Left forelimb (tissue), 1 donor: ENCODE measurements at regions not wholly inside any gene's neighbourhood (a gene's known extent, or its start where the extent isn't known, plus 50 kb on each side); places are given as distances from the start of the nearest gene placed in this dataset.
"Not testable (repeated sequence)": the region's sequence is repeated elsewhere in the genome, so short reads cannot be mapped to it uniquely, and the experiment has no call there.

ENCODE experiments used
- DNase-seq: peaks from one replicate; pipeline ENCODE4 v3.0.0-alpha.2; 2018; ENCODE audit warnings: low spot score

- DNase-seq: no peak
Observed at GRCh38 chr17:73851091-73851490, 206.8 kb upstream of the SDK2 start.

- no peak for DNase-seq
Observed at GRCh38 chr17:73851921-73852320, 207.7 kb upstream of the SDK2 start.

- DNase-seq: no peak
Observed at GRCh38 chr17:73855720-73856333, 211.6 kb upstream of the SDK2 start.

- no peak for DNase-seq
Observed at GRCh38 chr17:73856556-73856955, 212.3 kb upstream of the SDK2 start.

GRCh38 chr17:73859439-73860008 lies 215.3 kb upstream of the SDK2 start:
- not testable (repeated sequence) for DNase-seq

GRCh38 chr17:73861543-73861942 lies 217.3 kb upstream of the SDK2 start:
- no peak for DNase-seq

- no peak for DNase-seq
Observed at GRCh38 chr17:73863761-73864535, 219.7 kb upstream of the SDK2 start.

- no peak for DNase-seq
Observed at GRCh38 chr17:73865831-73866230, 221.6 kb upstream of the SDK2 start.

- no peak for DNase-seq
Observed at GRCh38 chr17:73867056-73867455, 222.8 kb upstream of the SDK2 start.

- DNase-seq: no peak
Observed at GRCh38 chr17:73870068-73870467, 225.8 kb upstream of the SDK2 start.

GRCh38 chr17:73870473-73870872 lies 226.2 kb upstream of the SDK2 start:
- no peak for DNase-seq

GRCh38 chr17:73872816-73873215 lies 228.6 kb upstream of the SDK2 start:
- DNase-seq: no peak

- no peak for DNase-seq
Observed at GRCh38 chr17:73874008-73874720, 229.9 kb upstream of the SDK2 start.

GRCh38 chr17:73875346-73875745 lies 231.1 kb upstream of the SDK2 start:
- DNase-seq: no peak

GRCh38 chr17:73877962-73878361 lies 233.7 kb upstream of the SDK2 start:
- no peak for DNase-seq

GRCh38 chr17:73878923-73879322 lies 234.7 kb upstream of the SDK2 start:
- no peak for DNase-seq

- DNase-seq: no peak
Observed at GRCh38 chr17:73879987-73880386, 235.7 kb upstream of the SDK2 start.

GRCh38 chr17:73882590-73882989 lies 238.3 kb upstream of the SDK2 start:
- DNase-seq: no peak

- no peak for DNase-seq
Observed at GRCh38 chr17:73883175-73883574, 238.9 kb upstream of the SDK2 start.

GRCh38 chr17:73887739-73888138 lies 243.5 kb upstream of the SDK2 start:
- no peak for DNase-seq

GRCh38 chr17:73888862-73889261 lies 244.6 kb upstream of the SDK2 start:
- DNase-seq: no peak

- DNase-seq: no peak
Observed at GRCh38 chr17:73889439-73889838, 245.2 kb upstream of the SDK2 start.
